ENCODE measurements at regions not wholly inside any gene's neighbourhood (a gene's known extent, or its start where the extent isn't known, plus 50 kb on each side); places are given as distances from the start of the nearest gene placed in this dataset.
"Not testable (repeated sequence)": the region's sequence is repeated elsewhere in the genome, so short reads cannot be mapped to it uniquely, and the experiment has no call there.

DNA sequence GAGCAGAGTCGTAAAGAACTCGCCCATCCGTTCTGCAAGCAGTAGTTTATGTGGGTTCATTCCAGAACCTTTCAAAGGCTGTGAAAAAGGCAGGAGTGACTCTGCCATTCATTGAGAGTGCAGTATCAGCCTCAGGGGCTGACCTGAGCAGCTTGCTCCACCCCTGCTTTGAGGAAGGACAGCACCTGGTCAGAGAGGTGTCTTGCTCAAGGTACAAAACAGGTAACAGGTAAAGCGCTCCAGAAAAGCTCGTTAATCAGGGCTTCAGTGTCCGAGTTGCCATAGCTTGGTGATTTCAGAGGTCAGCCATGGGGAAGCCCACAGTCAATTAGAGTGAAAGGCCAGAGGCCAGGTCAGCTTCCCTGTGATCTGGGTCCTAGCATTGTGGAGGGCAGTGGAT, 251.1 kb downstream of the ABCC12 start:
- H3K27me3 Mint-ChIP-seq (ENCODE audit: low read depth) = no peaks in the 10 kb centered on the region
- H3K4me1 Mint-ChIP-seq (ENCODE audit: low read depth) = no peaks in the 10 kb centered on the region
- H3K4me3 Mint-ChIP-seq = no peak overlapping the region
- no peaks in the 10 kb centered on the region for H3K36me3 Mint-ChIP-seq (ENCODE audit: low read depth)
- H3K27ac Mint-ChIP-seq = no peak overlapping the region
- H3K9me3 Mint-ChIP-seq = no peaks in the 10 kb centered on the region

DNA sequence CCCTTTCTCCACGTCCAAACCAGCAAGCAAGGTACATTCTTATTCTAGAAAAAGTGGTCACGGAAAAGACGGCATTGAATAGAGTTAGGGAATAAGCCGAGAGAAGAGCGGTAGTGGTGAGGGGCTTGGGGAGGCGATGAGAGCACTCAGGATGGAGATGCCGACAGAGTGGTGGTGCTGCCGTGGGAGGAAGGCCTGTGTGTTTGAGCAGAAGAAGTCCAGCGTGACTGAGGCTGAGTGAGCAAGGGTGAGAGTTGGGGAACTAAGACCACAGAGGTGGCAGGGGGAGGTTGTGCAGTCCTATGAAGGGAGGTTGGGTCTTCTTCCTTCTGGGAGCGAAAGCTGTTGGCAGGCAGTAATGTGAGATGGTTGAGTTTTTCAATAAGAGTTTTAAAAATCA, 252.3 kb downstream of the ABCC12 start:
- Mint-ChIP-seq H3K4me1 (ENCODE audit: low read depth) (no peaks in the 10 kb centered on the region), H3K9me3 (no peaks in the 10 kb centered on the region), H3K36me3 (ENCODE audit: low read depth) (no peaks in the 10 kb centered on the region), H3K27me3 (ENCODE audit: low read depth) (no peaks in the 10 kb centered on the region), H3K4me3 (no peak overlapping the region), H3K27ac (no peak overlapping the region)

DNA sequence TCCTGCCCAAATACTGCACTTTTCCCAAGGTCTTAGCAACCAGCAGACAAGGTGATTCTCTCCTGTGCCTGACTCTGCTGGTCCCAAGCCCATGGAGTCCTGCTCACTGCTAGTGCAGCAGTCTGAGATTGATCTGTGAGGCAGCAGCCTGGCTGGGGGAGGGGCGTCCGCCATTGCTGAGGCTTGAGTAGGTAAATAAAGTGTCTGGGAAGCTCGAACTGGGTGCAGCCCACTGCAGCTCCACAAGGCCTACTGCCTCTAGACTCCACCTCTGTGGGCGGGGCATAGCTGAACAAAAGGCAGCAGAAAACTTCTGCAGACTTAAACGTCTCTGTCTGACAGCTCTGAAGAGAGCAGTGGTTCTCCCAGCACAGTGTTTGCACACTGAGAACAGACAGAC, 258.7 kb downstream of the ABCC12 start:
- H3K27ac Mint-ChIP-seq; H3K36me3 Mint-ChIP-seq (ENCODE audit: low read depth); H3K9me3 Mint-ChIP-seq; H3K4me1 Mint-ChIP-seq (ENCODE audit: low read depth); H3K27me3 Mint-ChIP-seq (ENCODE audit: low read depth); H3K4me3 Mint-ChIP-seq: not testable (repeated sequence)

DNA sequence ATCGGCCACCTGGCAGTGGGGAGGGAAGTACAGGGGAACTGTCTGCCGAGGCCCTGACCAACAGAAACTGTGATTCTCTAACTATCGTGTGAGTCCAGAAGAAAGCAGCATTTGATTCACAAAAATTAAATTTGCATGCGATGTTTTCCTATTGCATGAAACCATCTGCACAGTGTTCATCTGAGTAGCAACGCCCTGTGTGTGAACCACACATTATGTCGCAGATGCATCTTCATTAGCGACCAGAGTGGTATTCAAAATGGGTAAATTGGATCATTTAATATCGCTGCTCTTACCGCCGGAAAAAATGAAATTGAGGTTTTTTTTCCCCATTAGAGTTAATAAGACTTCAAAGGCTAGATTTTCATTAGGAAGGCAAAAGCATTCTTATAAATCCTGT, 260.6 kb downstream of the ABCC12 start:
- no peak overlapping the region for H3K4me3 Mint-ChIP-seq
- H3K36me3 Mint-ChIP-seq (ENCODE audit: low read depth) = no peaks in the 10 kb centered on the region
- H3K4me1 Mint-ChIP-seq (ENCODE audit: low read depth) = no peaks in the 10 kb centered on the region
- no peaks in the 10 kb centered on the region for H3K9me3 Mint-ChIP-seq
- no peak overlapping the region for H3K27ac Mint-ChIP-seq
- no peaks in the 10 kb centered on the region for H3K27me3 Mint-ChIP-seq (ENCODE audit: low read depth)

DNA sequence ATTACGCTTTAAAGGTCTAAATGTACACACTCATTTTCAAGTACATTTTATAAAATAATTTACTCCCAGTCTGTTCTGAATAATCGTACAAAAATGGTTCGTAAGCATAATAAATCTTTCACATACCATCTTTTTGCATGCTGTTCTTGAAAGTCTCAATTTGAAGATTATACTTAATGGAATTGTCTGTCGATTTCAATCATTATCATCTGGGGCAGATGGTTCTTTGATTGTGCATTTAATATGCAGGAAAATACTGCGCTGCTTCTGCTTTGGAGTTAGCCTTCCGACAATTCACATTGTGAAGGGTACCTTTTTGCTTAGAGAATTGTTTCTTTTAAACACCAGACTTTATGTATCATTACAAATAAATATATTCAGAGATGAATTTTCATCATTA, 262.8 kb downstream of the ABCC12 start:
- Mint-ChIP-seq H3K27ac (no peak overlapping the region), H3K9me3 (no peaks in the 10 kb centered on the region), H3K36me3 (ENCODE audit: low read depth) (no peaks in the 10 kb centered on the region), H3K4me1 (ENCODE audit: low read depth) (no peaks in the 10 kb centered on the region), H3K4me3 (no peak overlapping the region), H3K27me3 (ENCODE audit: low read depth) (no peaks in the 10 kb centered on the region)

DNA sequence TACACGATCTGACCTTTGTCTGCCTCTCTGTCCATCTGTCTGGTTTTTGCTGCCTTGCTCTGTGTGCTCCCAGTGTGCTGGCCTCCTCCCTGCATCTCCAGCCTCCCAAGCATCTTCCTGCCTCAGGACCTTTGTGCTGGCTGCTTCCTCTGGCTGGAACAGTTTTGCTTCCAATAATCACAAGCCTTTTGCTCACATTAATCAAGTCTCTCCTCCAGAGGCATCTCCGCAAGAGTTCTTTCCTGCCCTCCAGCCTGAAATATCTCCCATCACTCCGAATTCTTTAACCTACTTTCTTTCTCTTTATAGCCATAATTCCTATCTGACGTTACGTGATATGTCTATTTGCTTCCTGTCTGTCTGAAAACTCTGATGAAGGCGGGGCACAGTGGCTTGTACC, 267.1 kb downstream of the ABCC12 start:
- Mint-ChIP-seq H3K27me3 (ENCODE audit: low read depth) (peaks cover 3% of the 10 kb centered on the region), H3K36me3 (ENCODE audit: low read depth) (no peaks in the 10 kb centered on the region), H3K27ac (no peak overlapping the region), H3K9me3 (no peaks in the 10 kb centered on the region), H3K4me3 (no peak overlapping the region), H3K4me1 (ENCODE audit: low read depth) (no peaks in the 10 kb centered on the region)

DNA sequence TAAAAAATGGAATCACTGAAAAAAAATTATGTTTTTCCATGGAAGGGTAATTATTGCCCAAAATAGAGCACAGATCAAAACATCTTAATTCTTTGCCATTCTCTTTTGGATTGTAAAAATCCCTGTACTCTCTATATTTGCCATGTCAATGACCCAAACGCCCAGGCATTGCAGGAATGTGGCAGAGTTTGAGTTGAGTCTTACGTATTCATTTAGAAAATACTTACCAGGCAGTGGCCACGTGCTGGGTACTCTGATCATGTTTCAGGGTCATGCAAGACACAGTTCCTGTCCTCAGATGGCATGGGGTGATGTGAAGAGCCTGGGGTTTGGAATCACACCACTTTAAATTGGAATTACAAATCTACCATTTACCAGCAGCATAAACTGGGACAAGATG, 267.7 kb downstream of the ABCC12 start:
- no peaks in the 10 kb centered on the region for H3K4me1 Mint-ChIP-seq (ENCODE audit: low read depth)
- H3K36me3 Mint-ChIP-seq (ENCODE audit: low read depth) = no peaks in the 10 kb centered on the region
- H3K27ac Mint-ChIP-seq = no peak overlapping the region
- H3K9me3 Mint-ChIP-seq = no peaks in the 10 kb centered on the region
- H3K27me3 Mint-ChIP-seq (ENCODE audit: low read depth) = peaks cover 3% of the 10 kb centered on the region
- H3K4me3 Mint-ChIP-seq = no peak overlapping the region

DNA sequence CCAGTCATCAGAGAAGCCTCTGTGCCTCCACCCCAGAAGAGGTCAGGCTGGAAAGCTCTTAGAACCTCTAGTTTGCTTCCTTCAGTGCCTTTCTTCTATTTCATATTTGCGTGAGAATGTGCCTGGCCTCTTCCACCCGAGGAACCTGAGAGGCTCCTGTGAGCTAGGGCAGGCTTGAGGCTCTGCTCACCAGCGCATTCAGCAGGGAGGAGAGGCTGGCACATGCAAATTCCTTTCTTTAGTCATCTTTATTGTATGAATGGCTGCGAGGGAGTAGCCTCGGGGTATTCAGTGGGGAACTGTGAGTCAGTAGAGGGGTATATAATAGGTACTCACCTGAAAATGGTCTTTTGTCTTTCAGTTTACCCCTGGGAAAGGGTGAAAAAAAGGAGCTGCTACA, 268.3 kb downstream of the ABCC12 start:
- Mint-ChIP-seq H3K9me3 (no peaks in the 10 kb centered on the region), H3K27me3 (ENCODE audit: low read depth) (peaks cover 3% of the 10 kb centered on the region), H3K27ac (no peak overlapping the region), H3K4me3 (no peak overlapping the region), H3K4me1 (ENCODE audit: low read depth) (no peaks in the 10 kb centered on the region), H3K36me3 (ENCODE audit: low read depth) (no peaks in the 10 kb centered on the region)

DNA sequence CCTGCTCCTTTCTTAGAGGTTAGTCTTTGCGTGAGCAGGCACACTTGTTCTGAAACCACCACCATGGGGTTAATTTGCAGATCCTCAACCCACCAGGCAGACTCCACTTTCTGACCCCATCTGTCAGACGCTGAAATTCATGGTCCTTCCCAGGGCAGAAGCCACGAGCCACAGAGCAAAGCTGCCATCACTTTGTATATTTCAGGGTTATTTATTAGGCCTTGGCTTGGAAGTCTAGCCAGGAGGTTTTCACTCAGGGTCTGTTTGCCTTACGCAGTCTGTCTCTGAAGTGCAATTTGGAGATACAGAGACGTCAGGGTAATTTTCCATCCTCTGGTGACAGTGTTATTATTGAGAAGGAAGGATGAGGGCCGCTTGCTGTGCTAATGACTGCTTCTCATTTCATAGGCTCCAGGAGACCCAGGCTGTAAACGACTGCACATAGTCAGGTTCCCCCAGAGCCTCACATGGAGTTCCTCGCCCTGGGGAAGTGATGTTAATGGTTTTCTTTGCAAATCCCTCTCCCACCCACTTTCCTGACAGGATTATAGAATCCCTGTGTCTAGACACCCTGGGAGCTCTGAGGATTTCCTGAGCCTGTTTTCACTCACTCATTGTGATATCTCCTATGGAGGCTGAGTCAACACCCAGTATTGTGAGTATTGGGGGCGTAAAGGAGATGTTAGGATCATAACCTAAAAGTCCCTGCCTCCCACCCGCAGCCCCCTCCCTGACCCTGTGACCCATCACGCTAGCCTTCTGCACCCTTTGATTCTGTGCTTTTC, 269.0 kb downstream of the ABCC12 start:
- Mint-ChIP-seq H3K4me1 (ENCODE audit: low read depth) (no peaks in the 10 kb centered on the region), H3K27me3 (ENCODE audit: low read depth) (peaks cover 3% of the 10 kb centered on the region), H3K27ac (no peak overlapping the region), H3K4me3 (no peak overlapping the region), H3K9me3 (no peaks in the 10 kb centered on the region), H3K36me3 (ENCODE audit: low read depth) (no peaks in the 10 kb centered on the region)

DNA sequence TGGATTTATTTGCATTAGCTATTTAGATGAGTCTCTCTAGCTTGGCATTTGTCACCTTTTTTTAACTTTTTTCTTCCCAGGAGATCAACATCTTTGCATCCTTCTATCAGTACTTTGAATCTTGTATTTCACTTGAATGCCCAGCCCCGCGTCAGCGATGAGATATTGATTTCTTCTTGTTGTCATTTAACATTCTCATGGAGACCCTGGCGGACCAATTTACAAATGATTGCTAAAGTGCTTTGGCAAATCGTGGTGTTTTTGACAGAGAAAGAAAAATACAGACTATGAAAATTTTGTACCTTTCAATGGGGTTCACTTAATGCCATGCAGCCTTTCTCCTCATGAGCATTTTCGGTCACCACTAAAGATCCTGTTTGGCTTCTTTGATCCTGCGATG, 269.7 kb downstream of the ABCC12 start:
- Mint-ChIP-seq H3K4me1 (ENCODE audit: low read depth) (no peaks in the 10 kb centered on the region), H3K36me3 (ENCODE audit: low read depth) (no peaks in the 10 kb centered on the region), H3K27ac (no peak overlapping the region), H3K9me3 (no peaks in the 10 kb centered on the region), H3K27me3 (ENCODE audit: low read depth) (peaks cover 3% of the 10 kb centered on the region), H3K4me3 (no peak overlapping the region)

DNA sequence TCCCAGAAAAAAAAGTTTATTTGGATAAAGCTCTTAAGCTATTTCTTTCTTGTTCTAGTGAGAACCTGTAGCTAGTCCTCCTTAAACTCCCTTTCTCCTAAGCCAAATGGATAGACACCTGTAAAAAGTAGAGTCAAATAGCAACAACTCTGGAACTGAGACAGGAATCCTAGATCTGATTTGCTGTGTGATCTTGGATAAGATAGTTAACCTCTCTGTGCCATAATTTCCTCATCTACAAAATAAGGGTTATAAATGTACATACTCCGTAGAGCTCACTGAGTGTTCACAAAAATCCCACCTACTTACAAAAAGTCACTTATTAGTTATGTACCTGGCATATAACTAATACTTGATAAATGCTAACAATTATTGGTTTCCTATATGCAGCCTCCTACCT, 270.3 kb downstream of the ABCC12 start:
- Mint-ChIP-seq H3K4me3 (no peak overlapping the region), H3K27me3 (ENCODE audit: low read depth) (peaks cover 3% of the 10 kb centered on the region), H3K36me3 (ENCODE audit: low read depth) (no peaks in the 10 kb centered on the region), H3K4me1 (ENCODE audit: low read depth) (no peaks in the 10 kb centered on the region), H3K27ac (no peak overlapping the region), H3K9me3 (no peaks in the 10 kb centered on the region)

DNA sequence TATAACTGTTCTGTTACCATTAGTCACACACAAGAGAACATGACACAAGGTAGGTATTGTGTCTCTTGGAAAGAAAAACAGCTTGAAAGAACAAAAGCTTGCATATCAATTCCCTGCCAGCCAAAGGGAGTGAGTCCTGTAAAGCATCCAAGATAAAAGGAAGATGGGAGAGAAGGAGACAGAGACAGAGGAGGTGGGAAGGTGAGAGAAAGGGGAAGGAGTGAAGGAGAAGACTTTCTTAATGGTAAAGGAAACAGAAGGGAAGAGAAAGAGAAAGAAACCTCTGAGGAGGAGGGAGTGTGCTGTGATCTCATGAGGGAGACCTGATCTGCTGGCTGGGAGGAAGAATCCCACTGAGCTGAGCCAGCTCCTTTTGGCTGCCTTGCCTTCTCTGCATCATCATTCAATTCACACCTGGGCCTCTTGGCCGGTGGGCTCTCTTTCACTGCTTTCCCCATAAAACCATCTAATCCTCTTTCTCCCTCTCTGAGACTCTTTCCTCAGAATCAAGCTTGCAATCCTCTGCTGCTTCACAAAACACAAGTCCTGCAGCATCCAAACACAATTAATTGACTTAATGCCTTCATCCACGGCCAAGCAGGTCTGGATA, 271.6 kb downstream of the ABCC12 start:
- H3K4me1 Mint-ChIP-seq (ENCODE audit: low read depth) = no peaks in the 10 kb centered on the region
- H3K27ac Mint-ChIP-seq = no peak overlapping the region
- no peaks in the 10 kb centered on the region for H3K36me3 Mint-ChIP-seq (ENCODE audit: low read depth)
- peaks cover 3% of the 10 kb centered on the region for H3K27me3 Mint-ChIP-seq (ENCODE audit: low read depth)
- H3K4me3 Mint-ChIP-seq = no peak overlapping the region
- no peaks in the 10 kb centered on the region for H3K9me3 Mint-ChIP-seq

DNA sequence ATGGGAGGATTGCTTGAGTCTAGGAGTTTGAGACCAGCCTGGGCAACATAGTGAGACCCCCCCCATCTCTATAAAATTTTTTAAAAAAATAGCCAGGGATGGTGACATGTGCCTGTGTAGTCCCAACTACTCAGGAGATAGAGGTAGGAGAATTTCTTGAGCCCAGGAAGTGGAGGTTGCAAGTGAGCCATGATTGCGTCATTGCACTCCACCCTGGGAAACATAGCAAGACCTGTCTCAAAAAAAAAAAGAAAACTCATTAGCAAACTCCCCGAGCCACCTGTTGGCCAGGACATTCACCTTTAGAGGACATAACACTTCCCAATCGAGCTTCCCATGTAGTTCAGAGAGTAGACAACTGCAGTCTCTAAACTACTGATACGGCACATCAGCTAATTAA, 274.2 kb downstream of the ABCC12 start:
- H3K27me3 Mint-ChIP-seq (ENCODE audit: low read depth) = no peaks in the 10 kb centered on the region
- no peak overlapping the region for H3K4me3 Mint-ChIP-seq
- H3K9me3 Mint-ChIP-seq = no peaks in the 10 kb centered on the region
- no peaks in the 10 kb centered on the region for H3K36me3 Mint-ChIP-seq (ENCODE audit: low read depth)
- H3K4me1 Mint-ChIP-seq (ENCODE audit: low read depth) = no peaks in the 10 kb centered on the region
- H3K27ac Mint-ChIP-seq = no peak overlapping the region

DNA sequence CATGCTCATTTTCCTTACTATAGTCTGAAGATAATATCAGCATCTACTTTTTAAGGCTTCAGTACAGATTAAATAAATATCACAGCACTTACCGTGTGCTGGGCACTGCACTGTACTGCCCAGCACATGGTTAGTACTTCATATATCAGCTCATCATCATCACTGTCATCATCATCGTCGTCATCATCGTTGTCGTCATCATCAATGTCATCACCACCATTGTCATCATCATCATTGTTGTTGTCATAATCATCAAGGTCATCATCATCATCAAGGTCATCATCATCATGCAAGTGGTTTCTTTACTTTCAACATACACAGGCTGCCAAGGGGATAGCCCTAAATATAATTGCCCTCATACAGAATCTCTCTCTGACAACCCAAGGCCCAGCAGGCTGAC, 275.1 kb downstream of the ABCC12 start:
- Mint-ChIP-seq H3K36me3 (ENCODE audit: low read depth) (no peaks in the 10 kb centered on the region), H3K4me1 (ENCODE audit: low read depth) (no peaks in the 10 kb centered on the region), H3K27me3 (ENCODE audit: low read depth) (no peaks in the 10 kb centered on the region), H3K9me3 (no peaks in the 10 kb centered on the region), H3K4me3 (no peak overlapping the region), H3K27ac (no peak overlapping the region)

DNA sequence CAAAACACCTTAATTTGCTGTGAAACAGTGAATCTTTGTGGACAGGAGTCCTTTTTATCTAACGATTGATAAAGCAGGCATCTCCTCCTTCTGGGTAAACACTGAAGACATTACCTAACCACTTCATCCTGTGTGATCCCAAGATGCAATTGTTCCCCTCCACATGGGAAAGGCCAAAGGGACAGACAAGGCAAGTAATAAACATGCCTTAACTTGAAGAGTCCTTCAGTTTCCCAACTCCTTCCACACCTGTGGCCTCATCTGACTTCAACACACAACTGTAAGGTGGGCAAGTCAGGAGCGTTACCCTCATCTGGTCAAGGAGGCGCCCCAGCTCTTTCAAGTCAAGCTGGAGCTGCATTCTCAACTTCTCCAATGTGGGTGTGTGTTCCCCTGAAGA, 278.6 kb downstream of the ABCC12 start:
- no peak overlapping the region for H3K27ac Mint-ChIP-seq
- H3K4me1 Mint-ChIP-seq (ENCODE audit: low read depth) = no peaks in the 10 kb centered on the region
- no peaks in the 10 kb centered on the region for H3K9me3 Mint-ChIP-seq
- H3K36me3 Mint-ChIP-seq (ENCODE audit: low read depth) = no peaks in the 10 kb centered on the region
- H3K27me3 Mint-ChIP-seq (ENCODE audit: low read depth) = no peaks in the 10 kb centered on the region
- no peak overlapping the region for H3K4me3 Mint-ChIP-seq
